Limb (tissue), 2 donors: ENCODE measurements at regions not wholly inside any gene's neighbourhood (a gene's known extent, or its start where the extent isn't known, plus 50 kb on each side); places are given as distances from the start of the nearest gene placed in this dataset.

ENCODE experiments used
- DNase-seq, 2 donors: peaks; one replicate each; pipeline ENCODE4 v3.0.0-alpha.2; 2016; ENCODE audit errors: extremely low spot score in 2 of 2

- DNase-seq = no peak
These were observed 165.2 kb upstream of the DEFB112 start for GRCh38 chr6:50214937-50215336.

DNA sequence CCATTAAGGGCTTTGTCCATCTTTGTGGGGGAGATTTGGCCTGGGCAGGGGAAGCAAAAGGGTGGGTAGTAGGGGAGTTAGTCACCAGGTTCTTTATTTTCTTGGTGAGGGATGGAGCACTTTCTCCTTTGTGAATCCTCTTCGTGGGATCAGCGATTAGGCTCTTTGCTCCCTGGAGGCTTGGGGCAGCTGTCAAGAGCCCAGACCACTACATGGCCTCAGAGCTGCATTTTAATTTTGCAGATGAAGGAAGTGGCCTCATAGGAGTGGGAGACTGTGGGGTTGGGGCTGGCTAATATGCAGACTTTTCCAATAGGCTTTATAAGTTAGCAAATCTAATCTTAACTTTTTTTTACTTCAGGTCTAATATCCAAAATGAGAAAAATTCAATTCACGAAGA is 168.1 kb upstream of the DEFB112 start:
- no peak for DNase-seq

- DNase-seq = no peak
These were observed 186.4 kb upstream of the DEFB112 start for GRCh38 chr6:50236164-50236563.

GRCh38 chr6:50239853-50240252 is 190.1 kb upstream of the DEFB112 start:
- DNase-seq = no peak

- DNase-seq = no peak
These were observed 191.3 kb upstream of the DEFB112 start for GRCh38 chr6:50240986-50241385.

- DNase-seq = no peak
These were observed 199.8 kb upstream of the DEFB112 start for GRCh38 chr6:50249493-50249892.

GRCh38 chr6:50257322-50257721 is 207.6 kb upstream of the DEFB112 start:
- DNase-seq = no peak

DNA sequence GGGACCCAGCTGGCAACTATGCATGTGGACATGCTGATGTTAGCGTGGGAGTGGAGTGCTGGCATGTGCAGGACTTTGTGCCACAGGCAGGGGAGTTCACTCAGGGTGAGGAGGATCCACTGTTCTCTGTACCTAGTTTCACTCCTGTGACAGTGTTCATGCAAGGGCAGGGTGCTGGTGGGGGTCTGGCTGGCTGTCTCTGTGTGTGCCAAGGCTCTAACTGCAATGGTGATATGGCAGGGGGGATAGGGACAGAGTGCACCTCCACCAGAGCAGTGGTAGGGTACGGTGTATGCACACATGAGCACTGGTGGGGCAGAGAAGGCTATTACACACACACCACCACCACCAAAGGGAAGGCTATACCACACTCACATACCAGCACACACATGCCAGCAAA is 210.2 kb upstream of the DEFB112 start:
- DNase-seq = no peak

DNA sequence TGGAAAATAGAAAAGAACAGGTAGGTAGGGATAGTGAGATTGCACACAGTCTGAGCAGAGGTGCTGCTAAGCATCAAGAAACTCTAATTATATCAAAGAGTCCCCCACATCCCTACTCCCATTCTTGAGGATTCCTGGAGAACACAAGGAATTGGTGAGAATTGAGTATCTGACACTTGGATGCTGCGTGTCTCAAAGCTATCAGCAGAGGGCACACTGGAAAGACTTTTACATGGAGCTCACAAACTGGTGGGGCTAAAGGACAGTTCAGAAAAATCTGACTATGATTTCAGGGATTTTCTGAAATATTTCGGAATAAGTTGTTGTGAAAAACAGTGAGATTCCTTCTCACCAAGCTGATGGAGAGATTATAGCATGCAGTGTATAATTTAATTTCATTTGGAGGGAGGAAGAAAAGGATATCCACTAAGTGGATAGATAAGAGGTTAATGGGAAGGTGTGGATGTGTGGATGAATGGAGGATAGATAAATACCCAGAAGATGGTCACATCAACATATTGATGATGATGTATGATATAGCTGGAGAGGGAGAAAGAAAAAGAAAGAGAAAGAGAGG is 215.4 kb upstream of the DEFB112 start:
- no peak for DNase-seq

- no peak for DNase-seq
These were observed 220.7 kb upstream of the DEFB112 start for GRCh38 chr6:50270415-50270814.

DNA sequence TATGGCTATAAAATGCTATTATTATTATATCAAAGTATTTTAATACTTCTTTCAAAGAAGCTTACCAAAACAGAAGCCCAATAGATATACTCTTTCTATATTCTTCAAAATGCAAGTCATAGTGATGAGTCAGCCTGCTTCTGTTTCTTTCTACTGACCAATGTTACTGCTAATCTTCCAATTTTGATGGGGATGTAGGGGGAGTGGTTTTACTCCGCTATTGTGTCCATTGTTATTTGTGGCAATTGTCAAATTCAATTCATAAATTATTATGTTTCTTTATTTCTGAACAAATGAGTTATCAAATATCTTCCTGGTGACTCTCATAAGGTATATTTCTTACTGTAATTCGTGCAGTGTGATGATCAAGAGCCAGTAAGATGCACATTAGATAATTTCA is 221.5 kb upstream of the DEFB112 start:
- DNase-seq = no peak

- no peak for DNase-seq
These were observed 222.1 kb upstream of the DEFB112 start for GRCh38 chr6:50271817-50272216.

GRCh38 chr6:50272611-50273010 is 222.9 kb upstream of the DEFB112 start:
- DNase-seq = no peak

- no peak for DNase-seq
These were observed 227.1 kb upstream of the DEFB112 start for GRCh38 chr6:50276771-50277261.

GRCh38 chr6:50277774-50278173 is 228.0 kb upstream of the DEFB112 start:
- DNase-seq = no peak

DNA sequence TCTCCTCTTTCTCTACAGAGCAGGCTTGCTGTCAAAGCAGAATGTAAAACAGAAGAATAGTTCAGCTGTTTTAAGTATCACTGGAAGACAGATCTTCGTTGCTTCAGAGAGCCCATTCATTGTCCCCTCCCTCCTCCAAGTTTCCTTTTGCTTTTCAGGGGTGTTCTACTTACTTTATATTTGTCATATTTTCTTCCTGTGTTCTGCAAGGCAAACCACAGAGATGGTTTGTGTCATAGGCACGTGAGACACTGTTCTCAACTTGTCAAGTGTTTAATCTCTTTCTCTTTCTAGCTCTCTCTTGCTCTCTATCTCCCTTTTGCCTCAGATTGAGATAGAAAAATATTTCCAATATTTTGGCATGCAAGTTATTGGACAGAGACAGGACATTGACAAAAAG is 228.9 kb upstream of the DEFB112 start:
- no peak for DNase-seq

GRCh38 chr6:50285735-50286134 is 236.0 kb upstream of the DEFB112 start:
- DNase-seq = no peak

DNA sequence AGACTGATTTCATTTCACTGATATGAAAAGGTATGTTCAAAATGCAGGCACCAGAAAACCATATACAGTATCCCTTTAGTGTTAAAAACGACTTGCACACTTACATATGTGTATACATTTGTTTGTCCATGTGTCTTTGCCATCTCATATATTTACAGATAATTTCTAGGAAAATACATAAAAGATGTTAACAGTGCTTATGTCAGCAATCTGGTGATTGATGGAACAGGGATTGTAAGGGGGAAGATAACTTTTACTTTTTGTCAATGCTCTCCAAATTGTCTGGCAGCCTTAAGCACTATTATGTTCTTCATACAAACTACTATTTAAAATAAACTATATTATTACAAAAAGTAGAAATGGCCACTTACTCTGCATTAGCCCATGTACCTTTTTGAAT is 238.5 kb upstream of the DEFB112 start:
- DNase-seq = no peak

GRCh38 chr6:50288881-50289280 is 239.2 kb upstream of the DEFB112 start:
- DNase-seq = no peak

GRCh38 chr6:50289366-50289765 is 239.6 kb upstream of the DEFB112 start:
- DNase-seq = no peak

DNA sequence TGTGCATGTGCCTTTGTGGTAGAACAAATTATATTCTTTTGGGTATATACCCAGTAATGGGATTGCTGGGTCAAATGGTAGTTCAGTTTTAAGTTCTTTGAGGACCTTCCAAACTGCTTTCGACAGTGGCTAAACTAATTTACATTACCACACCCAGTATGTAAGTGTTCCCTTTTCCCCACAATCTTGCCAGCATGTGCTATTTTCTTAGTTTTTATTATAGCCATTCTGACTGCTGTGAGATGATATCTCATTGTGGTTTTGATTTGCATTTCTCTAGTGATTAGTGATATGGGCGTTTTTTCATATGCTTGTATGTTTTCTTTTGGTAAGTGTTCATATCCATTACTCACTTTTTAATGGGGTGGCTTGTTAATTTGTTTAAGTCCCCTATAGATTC is 251.6 kb upstream of the DEFB112 start:
- DNase-seq = no peak

GRCh38 chr6:50305660-50306059 is 255.9 kb upstream of the DEFB112 start:
- no peak for DNase-seq

DNA sequence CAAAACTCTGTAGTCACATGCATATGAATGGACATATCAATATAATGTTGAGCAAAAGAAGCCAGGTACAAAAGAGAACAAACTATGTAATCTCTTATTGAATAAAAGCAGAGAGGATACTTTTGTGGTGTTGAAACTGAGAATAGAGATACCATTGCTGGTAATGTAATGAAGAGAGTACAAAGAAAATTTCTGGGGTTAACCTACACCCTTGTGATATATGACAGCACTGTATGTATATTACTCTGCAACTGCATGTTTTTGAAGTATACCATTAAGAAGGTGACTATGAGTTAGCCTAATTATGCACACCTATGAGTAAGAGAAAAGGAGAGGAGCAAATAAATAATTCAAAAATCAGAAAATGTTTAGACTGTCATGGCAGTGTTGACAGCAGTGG is 268.8 kb upstream of the DEFB112 start:
- no peak for DNase-seq

DNA sequence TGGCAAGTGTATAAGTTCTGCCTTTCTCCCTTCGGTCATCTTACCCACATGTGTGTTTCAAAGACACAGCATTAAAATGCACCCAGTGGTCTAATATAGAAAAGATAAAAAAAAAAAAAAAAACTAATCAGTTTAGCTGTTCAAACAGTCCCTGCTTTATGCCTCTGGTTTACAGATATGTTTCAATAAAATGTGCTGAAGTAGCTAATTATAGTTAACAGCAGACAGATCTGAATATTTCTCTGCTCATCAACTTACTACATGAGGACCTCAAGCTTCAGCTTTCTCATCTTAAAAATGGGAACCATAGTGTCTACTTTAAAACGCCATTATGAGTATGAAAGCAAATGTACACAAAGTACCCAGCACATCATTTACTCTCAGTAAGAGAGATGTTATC is 280.6 kb upstream of the DEFB112 start:
- no peak for DNase-seq
